Mammary epithelial cell (primary cell): ENCODE measurements at regions not wholly inside any gene's neighbourhood (a gene's known extent, or its start where the extent isn't known, plus 50 kb on each side); places are given as distances from the start of the nearest gene placed in this dataset.

Experiments used
- EZH2 ChIP-seq: IDR thresholded peaks from 2 replicates; pipeline ENCODE4 v1.6.1; 2012; ENCODE audit warnings: low read length, inconsistent platforms, borderline replicate concordance
- TF ChIP-seq, protein P1 (sequence below), 2 donors: IDR thresholded peaks in 1 of 2; conservative IDR thresholded peaks in 1 of 2; 2 replicates each; pipeline ENCODE4 v1.5.1; 2011 to 2012; ENCODE audit warnings: inconsistent platforms in 2 of 2, low read length in 2 of 2, mild to moderate bottlenecking in 2 of 2, control low read depth in 1 of 2, low read depth in 1 of 2; ENCODE audit not compliant: insufficient read depth in 1 of 2; ENCODE audit errors: extremely low read depth in 1 of 2

DNA sequence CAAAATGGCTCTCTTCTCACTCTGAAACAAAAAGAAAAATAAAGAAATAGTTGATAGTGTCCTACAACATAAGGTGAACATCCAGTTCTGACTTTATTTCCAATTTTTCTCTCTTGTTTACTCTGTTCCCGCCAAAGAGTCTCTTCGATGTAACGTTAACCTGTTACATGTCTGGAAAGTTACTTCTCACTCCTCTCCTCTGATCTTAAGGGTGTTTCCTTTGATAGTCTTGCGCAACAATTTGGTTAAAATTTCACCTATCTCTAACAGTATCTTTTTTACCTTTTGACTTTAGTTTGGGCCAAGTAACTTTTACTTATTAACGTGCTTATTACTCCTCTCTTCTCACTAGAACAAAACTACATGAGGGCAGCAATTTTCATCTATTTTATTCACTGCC is 1450.2 kb downstream of the BRINP3 start:
- TF ChIP-seq, protein P1, sequence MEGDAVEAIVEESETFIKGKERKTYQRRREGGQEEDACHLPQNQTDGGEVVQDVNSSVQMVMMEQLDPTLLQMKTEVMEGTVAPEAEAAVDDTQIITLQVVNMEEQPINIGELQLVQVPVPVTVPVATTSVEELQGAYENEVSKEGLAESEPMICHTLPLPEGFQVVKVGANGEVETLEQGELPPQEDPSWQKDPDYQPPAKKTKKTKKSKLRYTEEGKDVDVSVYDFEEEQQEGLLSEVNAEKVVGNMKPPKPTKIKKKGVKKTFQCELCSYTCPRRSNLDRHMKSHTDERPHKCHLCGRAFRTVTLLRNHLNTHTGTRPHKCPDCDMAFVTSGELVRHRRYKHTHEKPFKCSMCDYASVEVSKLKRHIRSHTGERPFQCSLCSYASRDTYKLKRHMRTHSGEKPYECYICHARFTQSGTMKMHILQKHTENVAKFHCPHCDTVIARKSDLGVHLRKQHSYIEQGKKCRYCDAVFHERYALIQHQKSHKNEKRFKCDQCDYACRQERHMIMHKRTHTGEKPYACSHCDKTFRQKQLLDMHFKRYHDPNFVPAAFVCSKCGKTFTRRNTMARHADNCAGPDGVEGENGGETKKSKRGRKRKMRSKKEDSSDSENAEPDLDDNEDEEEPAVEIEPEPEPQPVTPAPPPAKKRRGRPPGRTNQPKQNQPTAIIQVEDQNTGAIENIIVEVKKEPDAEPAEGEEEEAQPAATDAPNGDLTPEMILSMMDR (conservative IDR thresholded peaks at IDR 0.05 in 1 of 2, IDR thresholded peaks at IDR 0.05 in 1 of 2; ENCODE audit: extremely low read depth in 1 of 2, insufficient read depth in 1 of 2, low read depth in 1 of 2, low read length in 2 of 2): no peak
- TF ChIP-seq EZH2: no peak
